Thyroid gland (tissue), 4 donors: ENCODE measurements at regions not wholly inside any gene's neighbourhood (a gene's known extent, or its start where the extent isn't known, plus 50 kb on each side); places are given as distances from the start of the nearest gene placed in this dataset.

Source experiments
- POLR2A ChIP-seq, 2 donors: fragments of 450-650 bp; IDR thresholded peaks; one replicate each; pipeline ENCODE4 v1.6.1; 2017; ENCODE audit warnings: antibody characterized with exemption in 2 of 2, mild to moderate bottlenecking in 2 of 2, moderate library complexity in 1 of 2
- TF ChIP-seq, protein P1 (sequence below), 6 experiments: fragments of 200-600 bp in 3 of 6; fragments of 450-650 bp in 3 of 6; sonication (generic) in 3 of 6; IDR thresholded peaks; one replicate each; pipeline ENCODE4 v1.5.1; 2016 to 2019; ENCODE audit warnings: antibody characterized with exemption in 6 of 6, mild to moderate bottlenecking in 2 of 6, inconsistent platforms in 1 of 6, moderate library complexity in 1 of 6

- no peak for TF ChIP-seq POLR2A (IDR thresholded peaks at IDR 0.05)
- TF ChIP-seq, protein P1, sequence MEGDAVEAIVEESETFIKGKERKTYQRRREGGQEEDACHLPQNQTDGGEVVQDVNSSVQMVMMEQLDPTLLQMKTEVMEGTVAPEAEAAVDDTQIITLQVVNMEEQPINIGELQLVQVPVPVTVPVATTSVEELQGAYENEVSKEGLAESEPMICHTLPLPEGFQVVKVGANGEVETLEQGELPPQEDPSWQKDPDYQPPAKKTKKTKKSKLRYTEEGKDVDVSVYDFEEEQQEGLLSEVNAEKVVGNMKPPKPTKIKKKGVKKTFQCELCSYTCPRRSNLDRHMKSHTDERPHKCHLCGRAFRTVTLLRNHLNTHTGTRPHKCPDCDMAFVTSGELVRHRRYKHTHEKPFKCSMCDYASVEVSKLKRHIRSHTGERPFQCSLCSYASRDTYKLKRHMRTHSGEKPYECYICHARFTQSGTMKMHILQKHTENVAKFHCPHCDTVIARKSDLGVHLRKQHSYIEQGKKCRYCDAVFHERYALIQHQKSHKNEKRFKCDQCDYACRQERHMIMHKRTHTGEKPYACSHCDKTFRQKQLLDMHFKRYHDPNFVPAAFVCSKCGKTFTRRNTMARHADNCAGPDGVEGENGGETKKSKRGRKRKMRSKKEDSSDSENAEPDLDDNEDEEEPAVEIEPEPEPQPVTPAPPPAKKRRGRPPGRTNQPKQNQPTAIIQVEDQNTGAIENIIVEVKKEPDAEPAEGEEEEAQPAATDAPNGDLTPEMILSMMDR (IDR thresholded peaks at IDR 0.05): no peak
Measured at GRCh38 chr7:42469341-42469740, 232.3 kb upstream of the GLI3 start.
